HG03432 (cell line): ENCODE measurements at regions not wholly inside any gene's neighbourhood (a gene's known extent, or its start where the extent isn't known, plus 50 kb on each side); places are given as distances from the start of the nearest gene placed in this dataset.

Source experiments
- ATAC-seq: cut with Tn5 transposase; IDR thresholded peaks from one replicate; pipeline ENCODE4 v1.9.1; 2021; ENCODE audit warnings: mild to moderate bottlenecking, moderate library complexity; ENCODE audit not compliant: unreplicated experiment

DNA sequence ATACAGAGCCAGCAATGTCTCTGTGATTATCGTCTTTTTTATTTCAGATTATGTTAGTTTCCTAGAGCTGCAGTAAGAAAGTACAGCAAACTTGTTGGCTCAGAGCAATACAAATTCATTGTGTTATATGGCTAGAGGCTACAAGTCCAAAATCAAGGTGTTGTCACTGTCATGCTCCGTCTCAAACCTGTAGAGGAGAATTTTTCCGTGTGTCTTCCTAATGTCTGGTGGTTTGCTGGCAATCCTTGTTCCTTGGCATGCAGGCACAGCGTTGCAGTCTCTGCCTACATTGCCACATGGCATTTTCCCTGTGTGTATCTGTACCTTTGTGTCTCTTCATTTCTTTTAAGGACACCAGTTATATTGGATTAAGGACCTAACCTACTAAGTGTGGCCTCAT lies 244.4 kb downstream of the LRRIQ3 start:
- no peak for ATAC-seq

GRCh38 chr1:73953186-73953585 lies 244.8 kb downstream of the LRRIQ3 start:
- ATAC-seq, result no peak

DNA sequence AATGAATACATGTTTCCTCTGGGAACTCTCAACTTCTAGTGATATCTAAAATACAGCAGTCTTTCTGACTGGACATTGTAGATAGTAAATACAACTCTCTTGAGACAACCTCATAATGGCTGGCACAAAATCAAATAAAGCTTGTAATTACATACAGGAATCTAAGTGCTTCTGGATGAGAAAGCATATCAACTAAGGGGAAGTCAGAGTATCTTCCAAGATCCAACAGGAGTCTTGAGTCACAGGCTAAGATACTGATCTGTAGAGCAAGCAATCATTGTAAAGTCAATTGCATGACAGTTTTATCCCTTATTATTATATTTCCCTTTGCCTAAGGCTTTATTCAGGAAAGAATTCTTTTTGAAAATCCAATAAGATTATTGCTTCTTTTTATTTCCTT lies 249.9 kb downstream of the LRRIQ3 start:
- no peak for ATAC-seq

- ATAC-seq, result peak; percentile 54
Measured at GRCh38 chr1:73947009-73947408, 251.0 kb downstream of the LRRIQ3 start.

DNA sequence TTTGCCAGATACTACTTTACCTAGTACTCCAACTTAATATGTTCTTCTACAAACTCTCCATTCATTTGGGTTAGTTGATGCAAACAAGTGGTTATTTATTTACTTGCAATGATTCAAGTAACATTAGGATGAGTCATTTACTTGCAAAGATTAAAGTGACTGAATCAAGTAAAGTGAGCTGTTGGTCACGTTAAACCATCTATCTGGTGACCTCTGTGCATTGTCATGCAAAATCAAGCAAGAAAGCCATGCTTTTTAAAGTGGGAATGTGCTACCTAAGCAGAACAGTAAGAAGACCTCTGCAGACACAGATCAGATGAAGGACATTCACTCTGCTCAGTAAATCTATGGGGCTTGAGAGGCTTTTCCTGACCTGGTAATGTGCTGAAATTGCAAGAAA lies 254.7 kb downstream of the LRRIQ3 start:
- no peak for ATAC-seq

GRCh38 chr1:73930293-73930692 lies 267.7 kb downstream of the LRRIQ3 start:
- no peak for ATAC-seq

- no peak for ATAC-seq
Measured at GRCh38 chr1:73914951-73915350, 283.0 kb downstream of the LRRIQ3 start.

DNA sequence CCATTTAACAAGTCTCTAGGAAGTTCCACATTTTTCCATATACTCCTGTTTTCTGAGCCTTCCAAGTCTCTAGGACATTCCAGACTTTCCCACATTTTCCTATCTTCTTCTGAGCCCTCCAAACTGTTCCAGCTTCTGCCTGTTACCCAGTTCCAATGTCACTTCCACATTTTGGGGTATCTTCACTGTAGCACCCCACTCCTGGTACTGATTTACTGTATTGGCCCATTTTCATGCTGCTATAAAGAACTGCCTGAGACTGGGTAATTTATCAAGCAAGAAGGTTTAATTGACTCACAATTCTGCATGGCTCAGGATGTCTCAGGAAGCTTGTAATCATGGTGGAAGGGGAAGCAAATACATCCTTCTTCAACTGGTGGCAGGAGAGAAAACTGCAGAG lies 285.0 kb downstream of the LRRIQ3 start:
- ATAC-seq, result no peak

GRCh38 chr1:73911849-73912248 lies 286.1 kb downstream of the LRRIQ3 start:
- ATAC-seq, result no peak

GRCh38 chr1:73910466-73910865 lies 287.5 kb downstream of the LRRIQ3 start:
- ATAC-seq, result no peak

- ATAC-seq, result no peak
Measured at GRCh38 chr1:73910062-73910461, 287.9 kb downstream of the LRRIQ3 start.

DNA sequence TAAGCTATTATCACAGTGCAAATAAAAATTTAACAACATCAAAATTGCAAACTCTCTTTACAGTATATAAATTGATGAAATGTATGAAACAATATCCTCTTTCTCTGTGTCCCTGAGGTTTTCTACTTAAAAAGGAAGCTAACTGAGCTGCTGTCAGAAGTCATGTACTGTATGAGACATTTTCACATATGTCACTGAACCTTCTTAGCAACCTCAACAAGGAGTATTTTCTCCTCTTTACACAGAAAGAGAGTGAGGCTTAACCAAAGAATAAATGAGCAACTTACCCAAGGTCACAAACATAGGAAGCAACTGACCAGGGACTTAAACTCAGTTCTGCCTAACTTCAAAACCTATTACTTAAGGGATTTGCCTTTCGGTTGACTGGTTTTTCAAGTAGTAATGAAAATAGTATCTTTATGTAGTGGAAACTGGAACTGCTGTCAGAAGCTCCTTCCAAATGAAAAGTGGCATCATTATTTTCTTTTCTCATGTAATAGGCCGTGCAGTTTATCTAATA lies 288.9 kb downstream of the LRRIQ3 start:
- no peak for ATAC-seq

- ATAC-seq, result no peak
Measured at GRCh38 chr1:73907051-73907450, 290.9 kb downstream of the LRRIQ3 start.

DNA sequence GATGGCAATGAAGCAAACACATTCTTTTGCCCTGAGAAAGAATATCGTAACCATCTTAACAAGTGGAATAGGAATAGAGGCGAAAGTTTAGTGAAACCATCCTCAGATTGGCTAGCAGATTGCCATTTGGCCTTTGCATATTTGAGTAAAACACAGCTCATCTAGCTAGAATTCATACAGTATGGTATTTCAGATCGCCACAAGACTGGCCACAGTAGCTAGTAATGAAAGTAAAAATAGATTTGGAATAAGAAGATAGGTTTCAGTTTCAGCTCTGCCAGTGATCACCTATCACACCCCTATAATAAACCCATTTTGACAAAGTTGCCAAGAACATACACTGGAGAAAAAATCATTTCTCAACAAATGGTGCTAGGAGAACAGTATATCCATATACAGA lies 294.9 kb downstream of the LRRIQ3 start:
- peak; percentile 57 for ATAC-seq

GRCh38 chr1:73901738-73902137 lies 296.2 kb downstream of the LRRIQ3 start:
- peak; percentile 52 for ATAC-seq

DNA sequence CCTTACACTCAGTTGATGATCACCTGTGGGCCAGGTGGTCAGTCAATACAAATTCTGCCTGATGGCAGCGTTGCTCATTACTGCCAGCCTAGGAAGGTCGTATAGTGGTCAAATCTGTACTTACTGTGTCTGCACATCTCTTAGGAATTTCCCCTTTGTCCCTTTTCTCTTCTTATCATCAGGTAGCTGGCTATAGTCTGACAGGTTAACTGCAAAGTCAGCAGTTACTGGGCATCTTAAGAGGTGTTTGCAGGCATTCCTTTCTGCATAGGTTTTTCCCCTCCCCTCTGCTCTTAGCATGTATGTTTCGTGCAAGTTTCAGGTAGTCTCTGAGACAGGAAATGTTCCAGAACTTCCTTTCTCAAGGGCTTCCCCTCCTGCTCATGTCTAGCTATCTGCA lies 298.7 kb downstream of the LRRIQ3 start:
- ATAC-seq, result peak; percentile 36

GRCh38 chr1:73898540-73898939 lies 299.4 kb downstream of the LRRIQ3 start:
- ATAC-seq, result no peak

- ATAC-seq, result no peak
Measured at GRCh38 chr1:73887412-73887811, 310.6 kb downstream of the LRRIQ3 start.

GRCh38 chr1:73886716-73887115 lies 311.3 kb downstream of the LRRIQ3 start:
- no peak for ATAC-seq

DNA sequence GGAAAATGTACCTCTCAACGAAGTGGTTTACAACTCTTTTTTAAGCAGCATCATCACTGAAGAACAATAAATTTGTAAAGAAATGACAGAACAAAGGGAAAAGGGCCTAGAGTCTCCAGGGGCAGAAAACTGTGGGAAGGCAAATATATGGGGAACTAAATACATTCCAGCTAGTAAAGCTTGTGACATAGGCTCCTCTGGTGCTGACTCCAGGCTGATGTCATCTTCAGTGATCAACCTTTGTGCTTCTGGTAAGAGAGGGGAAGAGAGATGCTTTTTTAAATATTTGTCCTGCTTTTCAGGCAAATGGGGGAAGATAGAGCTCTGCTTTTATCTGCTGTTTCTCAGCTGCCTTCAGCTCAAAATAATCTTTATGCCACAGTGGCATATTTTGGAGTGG lies 323.2 kb downstream of the LRRIQ3 start:
- ATAC-seq, result no peak

DNA sequence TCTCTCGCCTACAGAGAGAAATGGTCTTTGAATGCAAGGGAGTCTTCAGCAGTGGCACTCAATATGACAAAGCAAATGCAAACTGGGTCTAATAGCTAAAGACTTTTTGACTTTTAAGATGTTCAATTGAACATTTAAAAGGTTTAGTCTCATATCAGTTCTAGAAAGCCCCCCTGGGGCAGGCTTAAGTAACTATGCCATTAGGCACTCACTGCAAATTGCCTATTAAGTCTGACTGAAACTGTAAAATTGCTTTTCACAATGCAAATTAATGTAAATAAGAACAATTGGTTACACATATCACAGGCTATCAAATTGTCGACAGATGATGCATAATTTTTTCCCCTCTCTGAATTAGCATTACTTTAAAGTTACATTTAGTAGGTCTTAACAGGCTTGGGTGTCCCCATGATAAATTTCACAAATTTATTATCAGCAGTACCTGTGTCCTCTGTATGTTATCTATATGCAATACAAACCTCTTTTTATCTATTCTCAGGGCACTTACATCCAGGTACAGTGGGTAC lies 329.1 kb downstream of the LRRIQ3 start:
- no peak for ATAC-seq

- ATAC-seq, result no peak
Measured at GRCh38 chr1:73862355-73862754, 335.6 kb downstream of the LRRIQ3 start.

- no peak for ATAC-seq
Measured at GRCh38 chr1:73860421-73860950, 337.5 kb downstream of the LRRIQ3 start.
